ENCODE measurements at regions not wholly inside any gene's neighbourhood (a gene's known extent, or its start where the extent isn't known, plus 50 kb on each side); places are given as distances from the start of the nearest gene placed in this dataset.

DNA sequence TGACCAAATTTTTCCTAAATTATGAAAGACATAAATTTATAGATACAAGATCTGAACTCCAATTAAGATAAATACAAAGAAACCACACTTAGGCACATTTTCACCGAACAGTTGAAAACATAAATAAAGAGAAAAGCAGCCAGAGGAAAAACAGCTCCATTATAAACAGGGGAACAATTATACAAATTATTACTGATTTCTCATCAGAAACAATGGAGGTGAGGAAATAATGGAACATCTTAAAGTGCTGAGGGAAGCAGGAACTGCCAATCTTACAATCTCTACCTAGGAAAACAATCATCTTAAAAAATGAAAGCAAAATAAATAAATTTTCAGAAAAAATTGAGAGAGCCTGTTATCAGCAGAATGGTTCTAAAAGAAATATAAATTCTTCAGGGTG, 234.4 kb upstream of the PMFBP1 start:
- TF ChIP-seq, protein P1, sequence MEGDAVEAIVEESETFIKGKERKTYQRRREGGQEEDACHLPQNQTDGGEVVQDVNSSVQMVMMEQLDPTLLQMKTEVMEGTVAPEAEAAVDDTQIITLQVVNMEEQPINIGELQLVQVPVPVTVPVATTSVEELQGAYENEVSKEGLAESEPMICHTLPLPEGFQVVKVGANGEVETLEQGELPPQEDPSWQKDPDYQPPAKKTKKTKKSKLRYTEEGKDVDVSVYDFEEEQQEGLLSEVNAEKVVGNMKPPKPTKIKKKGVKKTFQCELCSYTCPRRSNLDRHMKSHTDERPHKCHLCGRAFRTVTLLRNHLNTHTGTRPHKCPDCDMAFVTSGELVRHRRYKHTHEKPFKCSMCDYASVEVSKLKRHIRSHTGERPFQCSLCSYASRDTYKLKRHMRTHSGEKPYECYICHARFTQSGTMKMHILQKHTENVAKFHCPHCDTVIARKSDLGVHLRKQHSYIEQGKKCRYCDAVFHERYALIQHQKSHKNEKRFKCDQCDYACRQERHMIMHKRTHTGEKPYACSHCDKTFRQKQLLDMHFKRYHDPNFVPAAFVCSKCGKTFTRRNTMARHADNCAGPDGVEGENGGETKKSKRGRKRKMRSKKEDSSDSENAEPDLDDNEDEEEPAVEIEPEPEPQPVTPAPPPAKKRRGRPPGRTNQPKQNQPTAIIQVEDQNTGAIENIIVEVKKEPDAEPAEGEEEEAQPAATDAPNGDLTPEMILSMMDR (conservative IDR thresholded peaks at IDR 0.05) = no peak
- no peak for TF ChIP-seq ZFX (IDR thresholded peaks at IDR 0.05)

Measured in C4-2B (cell line).